Cerebellar cortex (tissue), 1 donor: ENCODE measurements at regions not wholly inside any gene's neighbourhood (a gene's known extent, or its start where the extent isn't known, plus 50 kb on each side); places are given as distances from the start of the nearest gene placed in this dataset.

Experiments
- DNase-seq: peaks from one replicate; pipeline ENCODE4 v3.0.0-alpha.2; 2015; ENCODE audit warnings: low spot score

GRCh38 chr13:37929308-37929707 lies 59.7 kb upstream of the TRPC4 start:
- DNase-seq: no peak

- DNase-seq: no peak
Observed at GRCh38 chr13:37927561-37927960, 58.0 kb upstream of the TRPC4 start.

GRCh38 chr13:37925878-37926473 lies 56.4 kb upstream of the TRPC4 start:
- no peak for DNase-seq

- no peak for DNase-seq
Observed at GRCh38 chr13:37923236-37923635, 53.7 kb upstream of the TRPC4 start.

GRCh38 chr13:37919329-37919880 lies 49.8 kb upstream of the TRPC4 start:
- DNase-seq: no peak
